Loucy (cell line): ENCODE measurements at regions not wholly inside any gene's neighbourhood (a gene's known extent, or its start where the extent isn't known, plus 50 kb on each side); places are given as distances from the start of the nearest gene placed in this dataset.
A peak's percentile ranks its signal among the peaks of the same experiment; 100 is the strongest.

Source experiments
- H2AFZ ChIP-seq: fragments of 200-600 bp; sonication (generic); 2 replicates; pipeline ENCODE4 v1.6.0; 2016; ENCODE audit warnings: antibody characterized with exemption, mild to moderate bottlenecking, low read length, moderate library complexity
- H3F3A ChIP-seq: fragments of 200-600 bp; 2 replicates; pipeline ENCODE4 v1.6.0; 2016; ENCODE audit warnings: antibody characterized with exemption, low read depth, mild to moderate bottlenecking
- H3K27me3 ChIP-seq: fragments of 200-600 bp; sonication (generic); 2 replicates; pipeline ENCODE4 v1.6.1; 2014; ENCODE audit warnings: low read length, mild to moderate bottlenecking; ENCODE audit not compliant: insufficient read depth, poor library complexity, severe bottlenecking
- H3K36me3 ChIP-seq: fragments of 200-600 bp; sonication (generic); 2 replicates; pipeline ENCODE4 v1.6.1; 2016; ENCODE audit warnings: low read length; ENCODE audit not compliant: insufficient read depth
- H3K4me1 ChIP-seq: fragments of 200-600 bp; sonication (generic); 2 replicates; pipeline ENCODE4 v1.5.1; 2014; ENCODE audit warnings: low read length, mild to moderate bottlenecking; ENCODE audit not compliant: insufficient read depth, poor library complexity, severe bottlenecking
- H3K4me2 ChIP-seq: fragments of 200-600 bp; sonication (generic); 2 replicates; pipeline ENCODE4 v1.6.0; 2014; ENCODE audit warnings: antibody characterized with exemption, low read length, low read depth, mild to moderate bottlenecking; ENCODE audit not compliant: poor library complexity, severe bottlenecking
- H3K4me3 ChIP-seq: fragments of 200-600 bp; sonication (generic); 2 replicates; pipeline ENCODE4 v1.5.1; 2014; ENCODE audit warnings: low read length, mild to moderate bottlenecking, mixed read lengths; ENCODE audit not compliant: poor library complexity, severe bottlenecking
- H3K79me2 ChIP-seq: fragments of 200-600 bp; sonication (generic); 2 replicates; pipeline ENCODE4 v1.6.1; 2014; ENCODE audit warnings: low read length; ENCODE audit not compliant: insufficient read depth
- H3K9ac ChIP-seq: fragments of 200-600 bp; sonication (generic); 2 replicates; pipeline ENCODE4 v1.6.0; 2014; ENCODE audit warnings: mild to moderate bottlenecking, low read depth, low read length, moderate library complexity; ENCODE audit not compliant: poor library complexity, severe bottlenecking
- H3K9me2 ChIP-seq: fragments of 200-600 bp; sonication (generic); replicated peaks from 2 replicates; pipeline ENCODE4 v1.6.1; 2016; ENCODE audit warnings: low read depth, low read length, mixed read lengths
- H3K9me3 ChIP-seq: fragments of 200-600 bp; sonication (generic); 2 replicates; pipeline ENCODE4 v1.6.1; 2014; ENCODE audit warnings: mild to moderate bottlenecking, antibody characterized with exemption, low read length, low read depth; ENCODE audit not compliant: insufficient read depth
- H4K20me1 ChIP-seq: fragments of 200-600 bp; sonication (generic); 2 replicates; pipeline ENCODE4 v1.6.0; 2014; ENCODE audit warnings: antibody characterized with exemption, low read length, mild to moderate bottlenecking; ENCODE audit not compliant: insufficient read depth, poor library complexity, severe bottlenecking
- EZH2phosphoT487 ChIP-seq: fragments of 200-600 bp; IDR thresholded peaks from 2 replicates; pipeline ENCODE4 v1.6.1; 2018; ENCODE audit warnings: antibody characterized with exemption, mild to moderate bottlenecking, moderate library complexity, borderline replicate concordance
- TF ChIP-seq, protein P1 (sequence below): fragments of 200-600 bp; sonication (generic); conservative IDR thresholded peaks from 2 replicates; pipeline ENCODE4 v1.5.1; 2014; ENCODE audit warnings: mild to moderate bottlenecking, antibody characterized with exemption, low read length

DNA sequence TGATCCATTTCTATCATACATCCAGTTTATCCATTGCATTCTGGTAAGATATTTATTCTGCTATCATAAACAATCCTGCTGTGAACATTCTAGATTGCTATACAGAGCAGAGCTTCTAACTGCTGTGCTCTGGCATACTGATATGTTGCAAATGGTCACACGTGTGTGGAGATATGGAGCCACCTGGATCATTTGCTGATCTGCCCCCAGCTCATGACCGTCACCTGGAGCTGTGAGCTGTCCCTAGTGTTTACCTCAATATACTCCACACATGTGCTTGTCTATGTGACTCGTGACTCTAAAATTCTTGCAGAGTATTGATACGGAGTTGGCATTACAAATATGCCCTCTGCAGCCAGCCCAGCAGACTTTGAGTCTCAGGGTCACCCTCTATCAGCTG is 164.5 kb upstream of the ZFHX3 start:
- Histone ChIP-seq H3K9me3 (no peaks in the 10 kb centered on the region), H2AFZ (no peak overlapping the region), H4K20me1 (no peaks in the 10 kb centered on the region), H3K79me2 (no peaks in the 10 kb centered on the region), H3K4me2 (no peak overlapping the region), H3K4me1 (peaks cover 18% of the 10 kb centered on the region), H3K9me2 (no peaks in the 10 kb centered on the region), H3K4me3 (no peak overlapping the region), H3K27me3 (no peaks in the 10 kb centered on the region), H3F3A (no peaks in the 10 kb centered on the region), H3K36me3 (no peaks in the 10 kb centered on the region), H3K9ac (no peak overlapping the region)
- TF ChIP-seq EZH2phosphoT487, result no peak
- TF ChIP-seq, protein P1, sequence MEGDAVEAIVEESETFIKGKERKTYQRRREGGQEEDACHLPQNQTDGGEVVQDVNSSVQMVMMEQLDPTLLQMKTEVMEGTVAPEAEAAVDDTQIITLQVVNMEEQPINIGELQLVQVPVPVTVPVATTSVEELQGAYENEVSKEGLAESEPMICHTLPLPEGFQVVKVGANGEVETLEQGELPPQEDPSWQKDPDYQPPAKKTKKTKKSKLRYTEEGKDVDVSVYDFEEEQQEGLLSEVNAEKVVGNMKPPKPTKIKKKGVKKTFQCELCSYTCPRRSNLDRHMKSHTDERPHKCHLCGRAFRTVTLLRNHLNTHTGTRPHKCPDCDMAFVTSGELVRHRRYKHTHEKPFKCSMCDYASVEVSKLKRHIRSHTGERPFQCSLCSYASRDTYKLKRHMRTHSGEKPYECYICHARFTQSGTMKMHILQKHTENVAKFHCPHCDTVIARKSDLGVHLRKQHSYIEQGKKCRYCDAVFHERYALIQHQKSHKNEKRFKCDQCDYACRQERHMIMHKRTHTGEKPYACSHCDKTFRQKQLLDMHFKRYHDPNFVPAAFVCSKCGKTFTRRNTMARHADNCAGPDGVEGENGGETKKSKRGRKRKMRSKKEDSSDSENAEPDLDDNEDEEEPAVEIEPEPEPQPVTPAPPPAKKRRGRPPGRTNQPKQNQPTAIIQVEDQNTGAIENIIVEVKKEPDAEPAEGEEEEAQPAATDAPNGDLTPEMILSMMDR, result no peak

DNA sequence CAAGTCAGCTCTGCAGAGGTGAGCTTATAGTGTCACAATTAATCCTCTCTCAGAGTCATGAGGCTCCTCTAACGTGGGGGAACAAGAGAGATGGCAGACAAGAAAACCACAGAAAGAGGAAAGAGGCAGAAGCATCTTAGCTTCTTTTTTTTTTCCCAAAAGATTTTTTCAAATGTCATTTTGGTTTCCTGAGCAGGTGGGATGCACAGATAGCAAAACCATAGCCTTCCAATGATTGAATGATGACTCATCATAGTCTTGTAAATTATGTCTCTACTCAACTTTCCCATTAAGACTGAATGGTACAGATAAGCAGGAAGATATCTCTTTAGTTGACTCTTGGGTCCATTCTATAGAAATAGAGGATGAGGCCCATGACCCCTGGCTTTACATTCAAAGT is 162.8 kb upstream of the ZFHX3 start:
- TF ChIP-seq, protein P1, result no peak
- no peak for TF ChIP-seq EZH2phosphoT487
- Histone ChIP-seq H2AFZ (no peak overlapping the region), H3K4me3 (no peak overlapping the region), H3K36me3 (no peaks in the 10 kb centered on the region), H4K20me1 (no peaks in the 10 kb centered on the region), H3K9me3 (no peaks in the 10 kb centered on the region), H3K9me2 (no peaks in the 10 kb centered on the region), H3K27me3 (no peaks in the 10 kb centered on the region), H3F3A (no peaks in the 10 kb centered on the region), H3K79me2 (no peaks in the 10 kb centered on the region), H3K4me1 (peaks cover 18% of the 10 kb centered on the region), H3K4me2 (peak overlapping the region; percentile 25), H3K9ac (no peak overlapping the region)

DNA sequence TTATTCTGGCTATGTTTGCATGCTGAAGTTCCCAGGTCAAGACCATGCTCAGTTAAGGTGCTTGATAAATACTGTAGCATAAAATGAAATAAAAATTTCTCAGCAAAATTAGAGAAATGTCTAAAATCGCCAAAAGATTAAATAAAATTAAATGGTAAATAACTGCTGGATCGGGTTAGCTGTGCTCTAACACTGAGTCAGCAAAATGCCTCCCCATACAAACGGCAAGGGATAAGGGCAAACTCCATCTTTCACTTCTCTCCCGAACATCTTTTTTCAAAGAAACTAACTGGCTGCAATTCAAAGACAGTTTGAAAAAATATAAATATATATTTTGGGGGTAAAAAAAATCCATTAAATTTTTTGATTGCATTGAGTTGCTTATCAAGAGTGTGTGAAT is 162.2 kb upstream of the ZFHX3 start:
- Histone ChIP-seq H3K9ac (no peak overlapping the region), H3K4me1 (peaks cover 19% of the 10 kb centered on the region), H3K9me3 (no peaks in the 10 kb centered on the region), H3K27me3 (no peaks in the 10 kb centered on the region), H3K4me3 (no peak overlapping the region), H3F3A (no peaks in the 10 kb centered on the region), H3K4me2 (peak overlapping the region; percentile 25), H3K36me3 (no peaks in the 10 kb centered on the region), H3K79me2 (no peaks in the 10 kb centered on the region), H3K9me2 (no peaks in the 10 kb centered on the region), H2AFZ (no peak overlapping the region), H4K20me1 (no peaks in the 10 kb centered on the region)
- TF ChIP-seq, protein P1, result no peak
